ENCODE measurements at regions not wholly inside any gene's neighbourhood (a gene's known extent, or its start where the extent isn't known, plus 50 kb on each side); places are given as distances from the start of the nearest gene placed in this dataset.

GRCh38 chr2:234130777-234131181 is 80.3 kb downstream of the SPP2 start:
- H3K9me3 ChIP-seq (ENCODE audit: control insufficient read depth, low read depth, low read length): no peaks in the 10 kb centered on the region

More at GRCh38 chr2:234130777-234131181, 80.3 kb downstream of the SPP2 start:
- H4K5ac ChIP-seq (ENCODE audit: insufficient read length, low read depth, low read length): no peak overlapping the region
- no peak overlapping the region for H2BK12ac ChIP-seq (ENCODE audit: insufficient read length, low read depth, low read length)
- DNase-seq: no peak
- H3K18ac ChIP-seq (ENCODE audit: insufficient read length, low read depth, low read length): no peak overlapping the region
- peaks cover 5% of the 10 kb centered on the region in 2 experiments for H3K4me1 Mint-ChIP-seq
- WGBS (ENCODE audit: extremely low coverage, insufficient read length, low lambda C conversion rate): no CpG with 5 or more reads among the region's 3 CpGs
- no peaks in the 10 kb centered on the region; a peak in 1 of 7 replicates for H3K36me3 Mint-ChIP-seq (ENCODE audit: insufficient read depth in 1 of 3, low read depth in 3 of 3)
- H3K23ac ChIP-seq (ENCODE audit: insufficient read length, low read depth, low read length): no peak overlapping the region
- no peak overlapping the region for H3K27ac Mint-ChIP-seq
- no peaks in the 10 kb centered on the region for H3K23me2 ChIP-seq (ENCODE audit: insufficient read length, low read depth, low read length, poor library complexity, severe bottlenecking)
- H4K8ac ChIP-seq (replicated peaks; ENCODE audit: insufficient read length, low read depth, low read length): no peak overlapping the region
- no peak overlapping the region for H3K56ac ChIP-seq (ENCODE audit: insufficient read length, low read depth, low read length)
- H3K9ac ChIP-seq (ENCODE audit: extremely low read depth, insufficient read length, low read length): no peak overlapping the region
- no peak overlapping the region for H3T11ph ChIP-seq (ENCODE audit: low read length)
- H3K9me3 Mint-ChIP-seq: no peaks in the 10 kb centered on the region; a peak in 1 of 5 replicates
- H3K4ac ChIP-seq (ENCODE audit: low read depth, low read length): no peak overlapping the region
- no peak overlapping the region for H2BK5ac ChIP-seq (ENCODE audit: insufficient read length, low read length)
- TF ChIP-seq CTCF (conservative IDR thresholded peaks at IDR 0.05): no peak
- H3K27me3 ChIP-seq (ENCODE audit: insufficient read depth, low read length): no peaks in the 10 kb centered on the region; the same call in 1 of the 2 replicates
- H3K4me3 Mint-ChIP-seq: no peak overlapping the region
- no peak overlapping the region for H3K4me2 ChIP-seq (ENCODE audit: insufficient read depth, insufficient read length, low read length)
- no peak overlapping the region for H2BK20ac ChIP-seq (ENCODE audit: low read depth, low read length, poor library complexity, severe bottlenecking)
- no peak overlapping the region for H2AFZ ChIP-seq (ENCODE audit: low read length)
- no peak overlapping the region for H2AK5ac ChIP-seq (ENCODE audit: insufficient read length, low read length)
- H4K20me1 ChIP-seq (ENCODE audit: control insufficient read depth, insufficient read depth, insufficient read length): no peaks in the 10 kb centered on the region
- no peak overlapping the region for H2BK15ac ChIP-seq (ENCODE audit: low read depth, low read length)
- H3K4me1 ChIP-seq (ENCODE audit: insufficient read depth, low read length): no peaks in the 10 kb centered on the region
- no peaks in the 10 kb centered on the region for H3K79me2 ChIP-seq (ENCODE audit: insufficient read depth, low read length)
- H4K91ac ChIP-seq (ENCODE audit: insufficient read length, low read depth, low read length): no peak overlapping the region
- no peak overlapping the region for H3K27ac ChIP-seq (ENCODE audit: insufficient read length, low read depth, low read length)
- H3K27me3 Mint-ChIP-seq (ENCODE audit: low read depth): peaks cover 6% of the 10 kb centered on the region
- no peak overlapping the region for H3K14ac ChIP-seq (ENCODE audit: insufficient read depth, low read length)
- no peak overlapping the region for H2BK120ac ChIP-seq (ENCODE audit: low read depth, low read length, poor library complexity, severe bottlenecking)
- no peaks in the 10 kb centered on the region for H3K79me1 ChIP-seq (ENCODE audit: insufficient read depth, low read depth, low read length, poor library complexity, severe bottlenecking)

Data from H9 (cell line).